ENCODE measurements at regions not wholly inside any gene's neighbourhood (a gene's known extent, or its start where the extent isn't known, plus 50 kb on each side); places are given as distances from the start of the nearest gene placed in this dataset.

GRCh38 chr5:67605730-67606585 is 409.4 kb upstream of the CD180 start:
- H3K36me3 Mint-ChIP-seq (ENCODE audit: low read depth): no peaks in the 10 kb centered on the region
- H3K27me3 Mint-ChIP-seq: peaks cover 28% of the 10 kb centered on the region
- no peak overlapping the region for H3K27ac Mint-ChIP-seq
- H3K4me1 Mint-ChIP-seq: no peaks in the 10 kb centered on the region
- peaks cover 5% of the 10 kb centered on the region for H3K9me3 Mint-ChIP-seq
- no peak for ATAC-seq (replicated peaks)
- H3K4me3 Mint-ChIP-seq: no peak overlapping the region

GRCh38 chr5:67591491-67591890 is 394.9 kb upstream of the CD180 start:
- H3K4me3 Mint-ChIP-seq: no peak overlapping the region
- no peak overlapping the region for H3K27ac Mint-ChIP-seq
- no peak for ATAC-seq (replicated peaks)
- no peaks in the 10 kb centered on the region for H3K4me1 Mint-ChIP-seq
- H3K27me3 Mint-ChIP-seq: peaks cover 4% of the 10 kb centered on the region
- H3K9me3 Mint-ChIP-seq: peaks cover 8% of the 10 kb centered on the region
- no peaks in the 10 kb centered on the region for H3K36me3 Mint-ChIP-seq (ENCODE audit: low read depth)

- Mint-ChIP-seq H3K36me3 (ENCODE audit: low read depth) (no peaks in the 10 kb centered on the region), H3K27me3 (peaks cover 4% of the 10 kb centered on the region), H3K4me3 (no peak overlapping the region), H3K27ac (no peak overlapping the region), H3K4me1 (no peaks in the 10 kb centered on the region), H3K9me3 (peaks cover 5% of the 10 kb centered on the region)
- ATAC-seq (replicated peaks): no peak
Observed at GRCh38 chr5:67588389-67588788, 391.8 kb upstream of the CD180 start.

- Mint-ChIP-seq H3K4me3 (no peak overlapping the region), H3K4me1 (no peaks in the 10 kb centered on the region), H3K36me3 (ENCODE audit: low read depth) (no peaks in the 10 kb centered on the region), H3K27me3 (peaks cover 2% of the 10 kb centered on the region), H3K27ac (no peak overlapping the region), H3K9me3 (no peaks in the 10 kb centered on the region)
- ATAC-seq (replicated peaks): peak; percentile 64
Observed at GRCh38 chr5:67581203-67581602, 384.6 kb upstream of the CD180 start.

GRCh38 chr5:67578011-67578410 is 381.4 kb upstream of the CD180 start:
- H3K27me3 Mint-ChIP-seq: peaks cover 7% of the 10 kb centered on the region
- H3K27ac Mint-ChIP-seq: no peak overlapping the region
- no peak overlapping the region for H3K4me3 Mint-ChIP-seq
- peaks cover 16% of the 10 kb centered on the region for H3K9me3 Mint-ChIP-seq
- no peaks in the 10 kb centered on the region for H3K36me3 Mint-ChIP-seq (ENCODE audit: low read depth)
- no peak for ATAC-seq (replicated peaks)
- no peaks in the 10 kb centered on the region for H3K4me1 Mint-ChIP-seq

- Mint-ChIP-seq H3K9me3 (peaks cover 17% of the 10 kb centered on the region), H3K27ac (no peak overlapping the region), H3K27me3 (peaks cover 7% of the 10 kb centered on the region), H3K4me1 (no peaks in the 10 kb centered on the region), H3K4me3 (no peak overlapping the region), H3K36me3 (ENCODE audit: low read depth) (no peaks in the 10 kb centered on the region)
- ATAC-seq (replicated peaks): no peak
Observed at GRCh38 chr5:67577424-67577823, 380.8 kb upstream of the CD180 start.

- Mint-ChIP-seq H3K36me3 (ENCODE audit: low read depth) (no peaks in the 10 kb centered on the region), H3K4me1 (no peaks in the 10 kb centered on the region), H3K27ac (no peak overlapping the region), H3K9me3 (peaks cover 17% of the 10 kb centered on the region), H3K27me3 (peaks cover 7% of the 10 kb centered on the region), H3K4me3 (no peak overlapping the region)
- no peak for ATAC-seq (replicated peaks)
Observed at GRCh38 chr5:67576112-67576511, 379.5 kb upstream of the CD180 start.

- peaks cover 17% of the 10 kb centered on the region for H3K9me3 Mint-ChIP-seq
- H3K36me3 Mint-ChIP-seq (ENCODE audit: low read depth): no peaks in the 10 kb centered on the region
- no peak for ATAC-seq (replicated peaks)
- H3K27me3 Mint-ChIP-seq: peaks cover 7% of the 10 kb centered on the region
- H3K27ac Mint-ChIP-seq: no peak overlapping the region
- no peaks in the 10 kb centered on the region for H3K4me1 Mint-ChIP-seq
- H3K4me3 Mint-ChIP-seq: no peak overlapping the region
Observed at GRCh38 chr5:67575087-67575486, 378.5 kb upstream of the CD180 start.

- Mint-ChIP-seq H3K4me3 (no peak overlapping the region), H3K4me1 (peaks cover 4% of the 10 kb centered on the region), H3K36me3 (ENCODE audit: low read depth) (no peaks in the 10 kb centered on the region), H3K27ac (no peak overlapping the region), H3K9me3 (peaks cover 10% of the 10 kb centered on the region), H3K27me3 (peaks cover under 1% of the 10 kb centered on the region)
- ATAC-seq (replicated peaks): no peak
Observed at GRCh38 chr5:67561151-67561932, 364.7 kb upstream of the CD180 start.

GRCh38 chr5:67552773-67553172 is 356.2 kb upstream of the CD180 start:
- H3K4me1 Mint-ChIP-seq: peaks cover 6% of the 10 kb centered on the region
- no peak overlapping the region for H3K27ac Mint-ChIP-seq
- no peaks in the 10 kb centered on the region for H3K36me3 Mint-ChIP-seq (ENCODE audit: low read depth)
- ATAC-seq (replicated peaks): no peak
- no peak overlapping the region for H3K4me3 Mint-ChIP-seq
- no peaks in the 10 kb centered on the region for H3K9me3 Mint-ChIP-seq
- H3K27me3 Mint-ChIP-seq: peaks cover 4% of the 10 kb centered on the region

- Mint-ChIP-seq H3K4me3 (no peak overlapping the region), H3K9me3 (peaks cover 3% of the 10 kb centered on the region), H3K4me1 (peaks cover 7% of the 10 kb centered on the region), H3K27me3 (no peaks in the 10 kb centered on the region), H3K36me3 (ENCODE audit: low read depth) (no peaks in the 10 kb centered on the region), H3K27ac (no peak overlapping the region)
- no peak for ATAC-seq (replicated peaks)
Observed at GRCh38 chr5:67549947-67550346, 353.3 kb upstream of the CD180 start.

- ATAC-seq (replicated peaks): no peak
- Mint-ChIP-seq H3K4me1 (peaks cover 7% of the 10 kb centered on the region), H3K4me3 (no peak overlapping the region), H3K27ac (no peak overlapping the region), H3K36me3 (ENCODE audit: low read depth) (no peaks in the 10 kb centered on the region), H3K9me3 (peaks cover 3% of the 10 kb centered on the region), H3K27me3 (no peaks in the 10 kb centered on the region)
Observed at GRCh38 chr5:67549296-67549618, 352.7 kb upstream of the CD180 start.

- H3K4me3 Mint-ChIP-seq: peak overlapping the region; percentile 42
- ATAC-seq (replicated peaks): no peak
- peaks cover 7% of the 10 kb centered on the region for H3K4me1 Mint-ChIP-seq
- H3K27me3 Mint-ChIP-seq: no peaks in the 10 kb centered on the region
- H3K36me3 Mint-ChIP-seq (ENCODE audit: low read depth): no peaks in the 10 kb centered on the region
- H3K27ac Mint-ChIP-seq: no peak overlapping the region
- H3K9me3 Mint-ChIP-seq: peaks cover 3% of the 10 kb centered on the region
Observed at GRCh38 chr5:67548520-67549295, 352.1 kb upstream of the CD180 start.

GRCh38 chr5:67547682-67548081 is 351.1 kb upstream of the CD180 start:
- ATAC-seq (replicated peaks): peak; percentile 24
- peaks cover 7% of the 10 kb centered on the region for H3K4me1 Mint-ChIP-seq
- no peak overlapping the region for H3K27ac Mint-ChIP-seq
- no peaks in the 10 kb centered on the region for H3K27me3 Mint-ChIP-seq
- H3K36me3 Mint-ChIP-seq (ENCODE audit: low read depth): no peaks in the 10 kb centered on the region
- peak overlapping the region; percentile 42 for H3K4me3 Mint-ChIP-seq
- H3K9me3 Mint-ChIP-seq: peaks cover 3% of the 10 kb centered on the region

Data from activated T-helper 17 cell treated with anti-CD3 and anti-CD28 coated beads, Interleukin-2, amount 50 U/mL, for 72 hours (primary cell).